Tibial artery (tissue), 4 donors: ENCODE measurements at regions not wholly inside any gene's neighbourhood (a gene's known extent, or its start where the extent isn't known, plus 50 kb on each side); places are given as distances from the start of the nearest gene placed in this dataset.

Experiments used
- DNase-seq, 2 donors: peaks; one replicate each; pipeline ENCODE4 v3.0.0-alpha.2; 2019
- H3K27ac ChIP-seq, 2 donors: fragments of 200-600 bp; sonication (generic) in 1 of 2; 1 replicate in 1 of 2; 2 replicates in 1 of 2; pipeline ENCODE4 v1.5.1; 2018 to 2019; ENCODE audit warnings: mild to moderate bottlenecking in 1 of 2
- H3K27me3 ChIP-seq, 2 donors: fragments of 200-600 bp; sonication (generic) in 1 of 2; one replicate each; pipeline versions ENCODE4 v1.5.1 to v1.6.0; 2016 to 2019
- H3K36me3 ChIP-seq, 3 donors: fragments of 200-600 bp; sonication (generic) in 2 of 3; one replicate each; pipeline ENCODE4 v1.5.1; 2016 to 2019; ENCODE audit warnings: mild to moderate bottlenecking in 2 of 3
- H3K4me1 ChIP-seq, 4 donors: fragments of 200-600 bp; sonication (generic) in 2 of 4; 1 replicate in 3 of 4; 2 replicates in 1 of 4; pipeline ENCODE4 v1.5.1; 2016 to 2019
- H3K4me3 ChIP-seq, 2 donors: fragments of 200-600 bp; sonication (generic) in 1 of 2; 1 replicate in 1 of 2; 2 replicates in 1 of 2; pipeline ENCODE4 v1.5.1; 2018 to 2019; ENCODE audit warnings: mild to moderate bottlenecking in 2 of 2
- H3K9me3 ChIP-seq, 3 donors: fragments of 200-600 bp; sonication (generic) in 1 of 3; one replicate each; pipeline ENCODE4 v1.5.1; 2016 to 2019
- CTCF ChIP-seq, 2 experiments: fragments of 200-600 bp in 1 of 2; fragments of 450-650 bp in 1 of 2; IDR thresholded peaks; one replicate each; pipeline ENCODE4 v1.5.1; 2017 to 2019; ENCODE audit warnings: antibody characterized with exemption in 2 of 2, mild to moderate bottlenecking in 1 of 2, moderate library complexity in 1 of 2
- intact Hi-C: fragments of 100-400 bp; cut with DNase I; formaldehyde crosslinking; loops from one replicate; pipeline ENCODE4 v1.15.0; 2023; ENCODE audit warnings: low total_unique reads

- Histone ChIP-seq H3K27me3 (no peaks in the 10 kb centered on the region), H3K36me3 (no peaks in the 10 kb centered on the region), H3K4me1 (no peaks in the 10 kb centered on the region), H3K4me3 (no peak overlapping the region), H3K9me3 (no peaks in the 10 kb centered on the region), H3K27ac (no peak overlapping the region)
- TF ChIP-seq CTCF (IDR thresholded peaks at IDR 0.05), result no peak
- no peak for DNase-seq
- intact Hi-C loops, result no loop called here
These were observed 117.2 kb downstream of the FASLG start for GRCh38 chr1:172776071-172776470.

GRCh38 chr1:172777767-172778166 lies 118.9 kb downstream of the FASLG start:
- Histone ChIP-seq H3K9me3 (peaks cover 0 to 2% (median 0%) of the 10 kb centered on the region in 3 donors), H3K4me1 (no peaks in the 10 kb centered on the region), H3K4me3 (no peak overlapping the region), H3K36me3 (no peaks in the 10 kb centered on the region), H3K27ac (no peak overlapping the region), H3K27me3 (no peaks in the 10 kb centered on the region)
- DNase-seq, result no peak
- intact Hi-C loops, result no loop called here
- TF ChIP-seq CTCF (IDR thresholded peaks at IDR 0.05), result no peak

GRCh38 chr1:172778456-172779455 lies 119.9 kb downstream of the FASLG start:
- Histone ChIP-seq H3K27ac (no peak overlapping the region), H3K36me3 (no peaks in the 10 kb centered on the region), H3K4me3 (no peak overlapping the region), H3K4me1 (no peaks in the 10 kb centered on the region), H3K27me3 (no peaks in the 10 kb centered on the region), H3K9me3 (peaks cover 0 to 4% (median 0%) of the 10 kb centered on the region in 3 donors)
- DNase-seq, result no peak
- intact Hi-C loops, result no loop called here
- TF ChIP-seq CTCF (IDR thresholded peaks at IDR 0.05), result no peak

- DNase-seq, result no peak
- intact Hi-C loops, result no loop called here
- no peak for TF ChIP-seq CTCF (IDR thresholded peaks at IDR 0.05)
- Histone ChIP-seq H3K36me3 (no peaks in the 10 kb centered on the region), H3K9me3 (peaks cover 0 to 4% (median 0%) of the 10 kb centered on the region in 3 donors), H3K4me3 (no peak overlapping the region), H3K27me3 (no peaks in the 10 kb centered on the region), H3K27ac (no peak overlapping the region), H3K4me1 (no peaks in the 10 kb centered on the region)
These were observed 120.6 kb downstream of the FASLG start for GRCh38 chr1:172779491-172779890.

- Histone ChIP-seq H3K9me3 (peaks cover 0 to 4% (median 0%) of the 10 kb centered on the region in 3 donors), H3K4me3 (no peak overlapping the region), H3K4me1 (no peaks in the 10 kb centered on the region), H3K36me3 (no peaks in the 10 kb centered on the region), H3K27me3 (no peaks in the 10 kb centered on the region), H3K27ac (no peak overlapping the region)
- TF ChIP-seq CTCF (IDR thresholded peaks at IDR 0.05), result no peak
- intact Hi-C loops, result no loop called here
- DNase-seq, result no peak
These were observed 122.7 kb downstream of the FASLG start for GRCh38 chr1:172781513-172782140.
